ENCODE measurements at regions not wholly inside any gene's neighbourhood (a gene's known extent, or its start where the extent isn't known, plus 50 kb on each side); places are given as distances from the start of the nearest gene placed in this dataset.
A peak's percentile ranks its signal among the peaks of the same experiment; 100 is the strongest.

- dilution Hi-C loops (cut with HindIII; ENCODE audit: low sequenced_read_pairs, unreplicated experiment) (no loop called here), intact Hi-C loops (cut with micrococcal nuclease) (no loop called here), in situ Hi-C loops (cut with MboI; ENCODE audit: low sequenced_read_pairs) (no loop called here)
- Histone ChIP-seq H2AK5ac (ENCODE audit: low read depth, low read length) (no peak overlapping the region), H3K27ac (ENCODE audit: insufficient read depth, low read length) (no peak overlapping the region), H3K23ac (ENCODE audit: low read depth, low read length) (no peak overlapping the region), H3K9me3 (ENCODE audit: control insufficient read depth, insufficient read depth, low read length) (peaks cover 44% of the 10 kb centered on the region), H3K9me1 (ENCODE audit: insufficient read depth, low read length) (no peaks in the 10 kb centered on the region), H2BK15ac (ENCODE audit: low read depth, low read length) (no peak overlapping the region), H3K14ac (replicated peaks; ENCODE audit: low read depth, low read length) (no peak overlapping the region), H3K4ac (ENCODE audit: low read depth, low read length) (no peak overlapping the region), H2BK5ac (ENCODE audit: low read depth, low read length, poor library complexity, severe bottlenecking) (no peak overlapping the region), H4K20me1 (ENCODE audit: insufficient read depth, low read length) (no peaks in the 10 kb centered on the region), H4K8ac (ENCODE audit: low read depth in 2 of 2, low read length in 2 of 2) (no peak overlapping the region), H2AFZ (replicated peaks; ENCODE audit: low read length, poor library complexity) (peak overlapping the region; percentile 21), H3K4me1 (ENCODE audit: control insufficient read depth, insufficient read depth, low read length) (no peaks in the 10 kb centered on the region), H4K5ac (ENCODE audit: low read depth, low read length) (no peak overlapping the region), H2AK9ac (replicated peaks; ENCODE audit: low read depth, low read length, poor library complexity) (no peak overlapping the region), H2BK120ac (ENCODE audit: low read depth, low read length) (no peak overlapping the region), H3K36me3 (ENCODE audit: control insufficient read depth, insufficient read depth, low read length) (no peaks in the 10 kb centered on the region), H3K4me2 (ENCODE audit: low read depth, low read length) (no peak overlapping the region), H3K18ac (ENCODE audit: low read depth, low read length) (no peak overlapping the region), H3K56ac (ENCODE audit: extremely low read depth, insufficient read depth, low read length) (no peak overlapping the region), H3K4me3 (ENCODE audit: insufficient read depth, low read depth, low read length) (no peak overlapping the region), H3K79me1 (ENCODE audit: low read depth in 1 of 2, low read length in 2 of 2) (no peaks in the 10 kb centered on the region), H3K9ac (ENCODE audit: low read depth, low read length) (no peak overlapping the region), H4K91ac (ENCODE audit: insufficient read depth, low read depth, low read length) (no peak overlapping the region), H2BK20ac (ENCODE audit: low read depth, low read length) (no peak overlapping the region), H3K27me3 (ENCODE audit: control insufficient read depth, insufficient read depth, low read length) (no peaks in the 10 kb centered on the region)
- POLR2A ChIA-PET (ENCODE audit: unreplicated experiment) = no interaction called here
- CTCF ChIA-PET = no interaction called here
- WGBS, 2 experiments (ENCODE audit: extremely low coverage in 2 of 2, insufficient read length in 1 of 2) = 42% methylated on average over 3 of the region's 9 CpGs; no CpG with 5 or more reads in 1 of the 2 experiments
- TF ChIP-seq CHD1 (IDR thresholded peaks at IDR 0.05; ENCODE audit: low read depth, low read length) = no peak
- no TSS peak for BruUV-seq (replicated peaks)
- DNase-seq = no peak
- ATAC-seq (ENCODE audit: low read depth) = no peak
Observed at GRCh38 chr2:2734308-2734707, 403.2 kb upstream of the MYT1L start.
